H9 (cell line): ENCODE measurements at regions not wholly inside any gene's neighbourhood (a gene's known extent, or its start where the extent isn't known, plus 50 kb on each side); places are given as distances from the start of the nearest gene placed in this dataset.

Experiments used
- DNase-seq: peaks from one replicate; pipeline ENCODE4 v3.0.0-alpha.2; 2017
- H2AFZ ChIP-seq: one replicate; pipeline ENCODE4 v1.6.1; 2013; ENCODE audit warnings: mild to moderate bottlenecking, low read length, control low read depth, moderate library complexity
- H2AK5ac ChIP-seq: 2 replicates; pipeline ENCODE4 v1.6.1; 2013; ENCODE audit warnings: low read length, control low read depth, mixed read lengths; ENCODE audit not compliant: insufficient read length
- H2BK120ac ChIP-seq: one replicate; pipeline ENCODE4 v1.6.1; 2013; ENCODE audit warnings: low read depth, mild to moderate bottlenecking, low read length, control low read depth, inconsistent platforms; ENCODE audit not compliant: poor library complexity, severe bottlenecking
- H2BK12ac ChIP-seq: 2 replicates; pipeline ENCODE4 v1.6.1; 2013; ENCODE audit warnings: low read length, control low read depth, mixed read lengths, low read depth; ENCODE audit not compliant: insufficient read length
- H2BK15ac ChIP-seq: 2 replicates; pipeline ENCODE4 v1.6.1; 2013; ENCODE audit warnings: low read depth, low read length, control low read depth
- H2BK20ac ChIP-seq: one replicate; pipeline ENCODE4 v1.6.1; 2013; ENCODE audit warnings: low read depth, mild to moderate bottlenecking, low read length, control low read depth, inconsistent platforms; ENCODE audit not compliant: poor library complexity, severe bottlenecking
- H2BK5ac ChIP-seq: 2 replicates; pipeline ENCODE4 v1.6.1; 2013; ENCODE audit warnings: low read length, control low read depth, mixed read lengths; ENCODE audit not compliant: insufficient read length
- H3K14ac ChIP-seq: 2 replicates; pipeline ENCODE4 v1.6.1; 2013; ENCODE audit warnings: low read length, control low read depth; ENCODE audit not compliant: insufficient read depth
- H3K18ac ChIP-seq: 2 replicates; pipeline ENCODE4 v1.6.1; 2013; ENCODE audit warnings: low read depth, mild to moderate bottlenecking, mixed read lengths, low read length, control low read depth; ENCODE audit not compliant: insufficient read length
- H3K23ac ChIP-seq: 2 replicates; pipeline ENCODE4 v1.6.1; 2013; ENCODE audit warnings: low read length, control low read depth, mixed read lengths, low read depth; ENCODE audit not compliant: insufficient read length
- H3K23me2 ChIP-seq: 2 replicates; pipeline ENCODE4 v1.6.1; 2013; ENCODE audit warnings: low read depth, mild to moderate bottlenecking, mixed read lengths, low read length, control low read depth; ENCODE audit not compliant: insufficient read length, poor library complexity, severe bottlenecking
- H3K27ac ChIP-seq: 2 replicates; pipeline ENCODE4 v1.5.1; 2013; ENCODE audit warnings: low read length, control low read depth, mixed read lengths, low read depth; ENCODE audit not compliant: insufficient read length
- H3K27me3 ChIP-seq: 2 replicates; pipeline ENCODE4 v1.6.1; 2013; ENCODE audit warnings: low read length, control low read depth, inconsistent platforms; ENCODE audit not compliant: insufficient read depth
- H3K4ac ChIP-seq: 2 replicates; pipeline ENCODE4 v1.6.1; 2013; ENCODE audit warnings: low read depth, mild to moderate bottlenecking, control low read depth, inconsistent platforms, low read length, moderate library complexity
- H3K4me1 ChIP-seq: 2 replicates; pipeline ENCODE4 v1.6.1; 2013; ENCODE audit warnings: low read length, control low read depth, inconsistent platforms; ENCODE audit not compliant: insufficient read depth
- H3K4me2 ChIP-seq: 2 replicates; pipeline ENCODE4 v1.6.1; 2013; ENCODE audit warnings: low read length, control low read depth, mixed read lengths; ENCODE audit not compliant: insufficient read length, insufficient read depth
- H3K56ac ChIP-seq: 2 replicates; pipeline ENCODE4 v1.6.1; 2013; ENCODE audit warnings: low read depth, mild to moderate bottlenecking, mixed read lengths, low read length, control low read depth; ENCODE audit not compliant: insufficient read length
- H3K79me1 ChIP-seq: 2 replicates; pipeline ENCODE4 v1.6.1; 2013; ENCODE audit warnings: low read depth, mild to moderate bottlenecking, moderate library complexity, low read length, control low read depth, inconsistent platforms; ENCODE audit not compliant: insufficient read depth, poor library complexity, severe bottlenecking
- H3K79me2 ChIP-seq: 2 replicates; pipeline ENCODE4 v1.6.1; 2013; ENCODE audit warnings: low read length, control low read depth, inconsistent platforms; ENCODE audit not compliant: insufficient read depth
- H3K9ac ChIP-seq: 2 replicates; pipeline ENCODE4 v1.6.1; 2013; ENCODE audit warnings: low read length, control low read depth, mixed read lengths; ENCODE audit not compliant: insufficient read length; ENCODE audit errors: extremely low read depth
- H3K9me3 ChIP-seq: one replicate; pipeline ENCODE4 v1.6.1; 2013; ENCODE audit warnings: low read depth, low read length, inconsistent platforms; ENCODE audit not compliant: control insufficient read depth
- H3T11ph ChIP-seq: one replicate; pipeline ENCODE4 v1.6.1; 2013; ENCODE audit warnings: mild to moderate bottlenecking, low read length, control low read depth, inconsistent platforms
- H4K20me1 ChIP-seq: one replicate; pipeline ENCODE4 v1.6.1; 2013; ENCODE audit not compliant: control insufficient read depth, insufficient read length, insufficient read depth
- H4K5ac ChIP-seq: 2 replicates; pipeline ENCODE4 v1.6.1; 2013; ENCODE audit warnings: low read depth, mild to moderate bottlenecking, mixed read lengths, low read length, control low read depth; ENCODE audit not compliant: insufficient read length
- H4K8ac ChIP-seq: replicated peaks from 2 replicates; pipeline ENCODE4 v1.6.1; 2013; ENCODE audit warnings: low read length, control low read depth, mixed read lengths, low read depth; ENCODE audit not compliant: insufficient read length
- H4K91ac ChIP-seq: 2 replicates; pipeline ENCODE4 v1.6.1; 2013; ENCODE audit warnings: low read depth, mild to moderate bottlenecking, moderate library complexity, mixed read lengths, low read length, control low read depth; ENCODE audit not compliant: insufficient read length
- H3K27ac Mint-ChIP-seq, 3 experiments: 2 replicates in 2 of 3; 3 replicates in 1 of 3; pipeline ENCODE4 v1.8.0; 2020 to 2021; ENCODE audit warnings: mixed read lengths in 3 of 3, mild to moderate bottlenecking in 1 of 3, moderate library complexity in 1 of 3
- H3K27me3 Mint-ChIP-seq: 2 replicates; pipeline ENCODE4 v1.8.0; 2021; ENCODE audit warnings: low read depth, mild to moderate bottlenecking, moderate library complexity, mixed read lengths
- H3K36me3 Mint-ChIP-seq, 3 experiments: 2 replicates in 2 of 3; 3 replicates in 1 of 3; pipeline ENCODE4 v1.8.0; 2020 to 2021; ENCODE audit warnings: low read depth in 3 of 3, mixed read lengths in 3 of 3; ENCODE audit not compliant: insufficient read depth in 1 of 3
- H3K4me1 Mint-ChIP-seq, 2 experiments: 2 replicates each; pipeline ENCODE4 v1.8.0; 2020; ENCODE audit warnings: mixed read lengths in 2 of 2
- H3K4me3 Mint-ChIP-seq, 2 experiments: 2 replicates in 1 of 2; 3 replicates in 1 of 2; pipeline ENCODE4 v1.8.0; 2020 to 2021; ENCODE audit warnings: mild to moderate bottlenecking in 2 of 2, mixed read lengths in 2 of 2, moderate library complexity in 1 of 2
- H3K9me3 Mint-ChIP-seq, 2 experiments: 2 replicates in 1 of 2; 3 replicates in 1 of 2; pipeline ENCODE4 v1.8.0; 2020; ENCODE audit warnings: mild to moderate bottlenecking in 2 of 2, mixed read lengths in 2 of 2, moderate library complexity in 1 of 2
- WGBS: extraction: QIAGEN DNeasy Blood & Tissue Kit; methylation state at CpG from one replicate; pipeline ENCODE4 v1.1.7; 2013; ENCODE audit warnings: missing lambda C conversion rate, low lambda C conversion rate, mixed read lengths; ENCODE audit not compliant: insufficient read length; ENCODE audit errors: extremely low coverage; 5-methylcytosine and 5-hydroxymethylcytosine counted together
- TF ChIP-seq, protein P1 (sequence below): fragments of 200-600 bp; sonication (generic); conservative IDR thresholded peaks from 3 replicates; pipeline ENCODE4 v1.8.0; 2021; ENCODE audit warnings: antibody characterized with exemption, mild to moderate bottlenecking

DNA sequence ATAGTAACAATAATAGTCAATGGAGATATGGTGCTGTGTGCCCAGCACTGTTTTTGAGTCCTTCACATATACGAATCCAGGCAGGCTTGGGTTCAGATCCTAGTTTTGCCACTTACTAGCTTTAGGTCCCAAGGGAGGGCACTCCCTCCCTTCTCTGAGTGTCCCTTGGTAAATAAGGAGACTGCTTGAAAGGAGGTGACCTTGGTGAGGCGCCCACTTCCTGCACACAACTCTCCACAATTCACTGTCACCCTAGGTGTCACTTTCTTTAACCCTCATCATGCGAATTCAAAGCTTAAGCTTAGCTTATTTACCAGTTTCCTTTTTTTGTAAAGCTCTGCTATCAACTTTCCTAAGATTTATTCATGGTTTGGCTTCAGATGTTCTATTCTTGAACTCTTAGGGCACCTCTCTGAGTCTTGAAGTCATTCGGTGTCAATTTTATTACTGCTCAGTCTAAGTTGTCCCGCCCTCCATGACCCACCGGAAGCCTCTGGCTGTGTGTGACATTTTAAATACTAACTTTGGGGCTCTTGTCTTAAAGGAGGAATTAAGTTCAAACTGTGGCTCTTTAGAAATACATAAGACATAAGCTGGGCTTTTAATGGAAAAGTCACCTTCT, 170.7 kb upstream of the ZNF618 start:
- no peak overlapping the region for H2BK12ac ChIP-seq
- H3K14ac ChIP-seq, result no peak overlapping the region
- peak overlapping the region in 2 of 3 experiments; percentile 35 to 97; a peak in 2 of 7 replicates for H3K27ac Mint-ChIP-seq

More for the DNA sequence above, 170.7 kb upstream of the ZNF618 start:
- Mint-ChIP-seq H3K4me1 (peaks cover 41% of the 10 kb centered on the region in 2 experiments), H3K9me3 (peaks cover 8 to 16% of the 10 kb centered on the region in 2 experiments), H3K36me3 (peaks cover 3 to 12% (median 10%) of the 10 kb centered on the region in 3 experiments; a peak in 5 of 7 replicates), H3K4me3 (no peak overlapping the region), H3K27me3 (peaks cover 17% of the 10 kb centered on the region)
- H4K8ac ChIP-seq, result no peak overlapping the region
- H2BK20ac ChIP-seq, result no peak overlapping the region
- no peak overlapping the region for H2BK120ac ChIP-seq
- H3K79me1 ChIP-seq, result no peaks in the 10 kb centered on the region
- no peak overlapping the region for H3K4ac ChIP-seq
- no peak overlapping the region for H3K56ac ChIP-seq
- H2AK5ac ChIP-seq, result no peak overlapping the region
- H3K79me2 ChIP-seq, result no peaks in the 10 kb centered on the region
- no peak overlapping the region for H3K18ac ChIP-seq
- no peak overlapping the region for H4K91ac ChIP-seq
- no peak overlapping the region for H4K5ac ChIP-seq
- peak; percentile 8 for DNase-seq
- H3K27me3 ChIP-seq, result peaks cover 2% of the 10 kb centered on the region; the same call in 1 of the 2 replicates
- no peak overlapping the region for H3K23ac ChIP-seq
- H2BK15ac ChIP-seq, result no peak overlapping the region
- no peak overlapping the region for H3T11ph ChIP-seq
- no peak overlapping the region for H2BK5ac ChIP-seq
- H4K20me1 ChIP-seq, result no peaks in the 10 kb centered on the region
- H3K23me2 ChIP-seq, result no peaks in the 10 kb centered on the region
- H3K27ac ChIP-seq, result peak overlapping the region; percentile 71
- no peak overlapping the region for H3K4me2 ChIP-seq
- TF ChIP-seq, protein P1, sequence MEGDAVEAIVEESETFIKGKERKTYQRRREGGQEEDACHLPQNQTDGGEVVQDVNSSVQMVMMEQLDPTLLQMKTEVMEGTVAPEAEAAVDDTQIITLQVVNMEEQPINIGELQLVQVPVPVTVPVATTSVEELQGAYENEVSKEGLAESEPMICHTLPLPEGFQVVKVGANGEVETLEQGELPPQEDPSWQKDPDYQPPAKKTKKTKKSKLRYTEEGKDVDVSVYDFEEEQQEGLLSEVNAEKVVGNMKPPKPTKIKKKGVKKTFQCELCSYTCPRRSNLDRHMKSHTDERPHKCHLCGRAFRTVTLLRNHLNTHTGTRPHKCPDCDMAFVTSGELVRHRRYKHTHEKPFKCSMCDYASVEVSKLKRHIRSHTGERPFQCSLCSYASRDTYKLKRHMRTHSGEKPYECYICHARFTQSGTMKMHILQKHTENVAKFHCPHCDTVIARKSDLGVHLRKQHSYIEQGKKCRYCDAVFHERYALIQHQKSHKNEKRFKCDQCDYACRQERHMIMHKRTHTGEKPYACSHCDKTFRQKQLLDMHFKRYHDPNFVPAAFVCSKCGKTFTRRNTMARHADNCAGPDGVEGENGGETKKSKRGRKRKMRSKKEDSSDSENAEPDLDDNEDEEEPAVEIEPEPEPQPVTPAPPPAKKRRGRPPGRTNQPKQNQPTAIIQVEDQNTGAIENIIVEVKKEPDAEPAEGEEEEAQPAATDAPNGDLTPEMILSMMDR, result no peak
- no CpG with 5 or more reads among the region's 6 CpGs for WGBS
- peaks cover 18% of the 10 kb centered on the region; the same call in 1 of the 2 replicates for H3K4me1 ChIP-seq
- no peak overlapping the region for H3K9ac ChIP-seq
- no peak overlapping the region for H2AFZ ChIP-seq
- no peaks in the 10 kb centered on the region for H3K9me3 ChIP-seq
